Stimulated activated CD8-positive, alpha-beta memory T cell treated with anti-CD3 and anti-CD28 coated beads, Interleukin-4, amount 100 ng/mL, for 48 hours (primary cell): ENCODE measurements at regions not wholly inside any gene's neighbourhood (a gene's known extent, or its start where the extent isn't known, plus 50 kb on each side); places are given as distances from the start of the nearest gene placed in this dataset.
A peak's percentile ranks its signal among the peaks of the same experiment; 100 is the strongest.

Experiments used
- DNase-seq: peaks from one replicate; pipeline ENCODE4 v3.0.0-alpha.2; 2020

GRCh38 chr12:89864411-89864810 lies 155.8 kb upstream of the ATP2B1 start:
- no peak for DNase-seq

DNA sequence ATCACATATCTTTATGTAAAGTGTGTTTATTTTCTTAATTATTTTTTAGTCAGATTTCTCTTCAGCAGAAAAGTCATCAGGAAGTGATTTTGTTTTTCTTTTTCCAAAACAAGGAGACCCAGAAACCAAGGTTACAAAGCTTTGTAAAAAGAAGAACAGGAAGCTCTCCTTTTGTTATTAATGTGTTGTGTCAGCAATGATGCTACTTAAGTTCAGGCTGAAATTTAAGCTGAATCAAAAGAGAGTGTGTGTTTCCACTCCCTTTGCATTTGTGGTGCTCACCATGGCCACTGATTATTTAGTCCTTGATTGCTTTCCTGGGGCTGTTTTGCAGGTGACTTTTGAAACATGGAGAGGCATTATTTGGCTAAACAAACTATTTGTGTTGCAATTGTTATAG lies 155.3 kb upstream of the ATP2B1 start:
- DNase-seq = no peak

GRCh38 chr12:89863493-89863938 lies 154.9 kb upstream of the ATP2B1 start:
- peak; percentile 61 for DNase-seq

GRCh38 chr12:89862511-89863445 lies 154.1 kb upstream of the ATP2B1 start:
- peak; percentile 41 for DNase-seq

DNA sequence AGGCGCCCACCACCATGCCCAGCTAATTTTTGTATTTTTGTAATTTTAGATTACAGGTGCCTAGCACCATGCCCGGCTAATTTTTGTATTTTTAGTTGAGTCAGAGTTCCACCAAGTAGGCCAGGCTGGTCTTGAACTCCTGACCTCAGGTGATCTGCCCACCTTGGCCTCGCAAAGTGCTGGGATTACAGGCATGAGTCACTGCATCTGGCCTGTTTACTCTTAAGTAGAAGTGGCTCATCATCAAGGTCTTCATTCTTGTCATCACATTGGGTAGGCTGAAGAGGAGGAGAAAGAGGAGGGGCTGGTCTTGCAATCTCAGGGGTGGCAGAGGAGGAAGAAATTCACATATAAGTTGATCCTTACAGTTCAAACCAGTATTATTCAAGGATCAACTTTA lies 152.4 kb upstream of the ATP2B1 start:
- peak; percentile 43 for DNase-seq

GRCh38 chr12:89859508-89860220 lies 151.0 kb upstream of the ATP2B1 start:
- DNase-seq = no peak

- DNase-seq = no peak
Measured at GRCh38 chr12:89858718-89859117, 150.1 kb upstream of the ATP2B1 start.

GRCh38 chr12:89857652-89858274 lies 149.1 kb upstream of the ATP2B1 start:
- DNase-seq = no peak

- no peak for DNase-seq
Measured at GRCh38 chr12:89856431-89856830, 147.8 kb upstream of the ATP2B1 start.

GRCh38 chr12:89848732-89849131 lies 140.1 kb upstream of the ATP2B1 start:
- DNase-seq = no peak

- DNase-seq = no peak
Measured at GRCh38 chr12:89846473-89847055, 137.9 kb upstream of the ATP2B1 start.

DNA sequence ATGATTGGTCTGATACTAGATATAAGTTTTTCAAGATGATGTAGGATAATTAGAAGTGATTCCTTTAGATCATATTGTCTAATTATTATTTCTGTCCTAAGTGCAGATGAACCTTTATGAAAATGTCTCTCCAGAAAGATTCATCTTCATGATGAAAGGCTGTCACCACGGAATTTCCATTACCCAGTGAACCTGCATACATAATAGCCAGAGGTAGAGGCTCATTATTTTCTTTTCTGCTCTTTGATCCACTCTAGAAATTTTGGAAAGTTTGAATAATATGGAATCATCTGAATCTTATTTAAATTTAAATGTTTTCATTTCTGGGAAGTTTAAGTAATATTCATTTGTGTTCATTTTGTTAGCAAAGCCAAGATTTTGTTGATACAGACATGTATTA lies 137.1 kb upstream of the ATP2B1 start:
- no peak for DNase-seq

DNA sequence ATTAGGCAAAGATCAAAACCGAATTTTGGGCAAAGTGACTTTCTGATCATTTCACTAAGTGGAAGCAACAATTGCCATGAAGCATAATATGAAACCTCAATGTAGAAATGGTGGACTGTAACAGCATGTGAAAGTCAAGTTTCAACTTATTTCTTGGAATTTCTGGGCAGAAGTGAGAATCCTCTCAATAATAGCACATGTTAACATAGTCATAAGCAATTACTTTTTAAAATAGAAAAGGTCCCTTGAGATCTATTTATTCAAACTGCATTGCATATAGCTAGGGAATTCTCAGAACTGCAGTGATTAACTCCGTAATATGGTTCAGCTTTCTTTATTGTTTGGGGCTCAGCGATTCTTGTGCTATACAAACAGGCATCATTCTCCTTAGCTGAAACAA lies 136.7 kb upstream of the ATP2B1 start:
- no peak for DNase-seq

- no peak for DNase-seq
Measured at GRCh38 chr12:89844539-89844938, 135.9 kb upstream of the ATP2B1 start.

DNA sequence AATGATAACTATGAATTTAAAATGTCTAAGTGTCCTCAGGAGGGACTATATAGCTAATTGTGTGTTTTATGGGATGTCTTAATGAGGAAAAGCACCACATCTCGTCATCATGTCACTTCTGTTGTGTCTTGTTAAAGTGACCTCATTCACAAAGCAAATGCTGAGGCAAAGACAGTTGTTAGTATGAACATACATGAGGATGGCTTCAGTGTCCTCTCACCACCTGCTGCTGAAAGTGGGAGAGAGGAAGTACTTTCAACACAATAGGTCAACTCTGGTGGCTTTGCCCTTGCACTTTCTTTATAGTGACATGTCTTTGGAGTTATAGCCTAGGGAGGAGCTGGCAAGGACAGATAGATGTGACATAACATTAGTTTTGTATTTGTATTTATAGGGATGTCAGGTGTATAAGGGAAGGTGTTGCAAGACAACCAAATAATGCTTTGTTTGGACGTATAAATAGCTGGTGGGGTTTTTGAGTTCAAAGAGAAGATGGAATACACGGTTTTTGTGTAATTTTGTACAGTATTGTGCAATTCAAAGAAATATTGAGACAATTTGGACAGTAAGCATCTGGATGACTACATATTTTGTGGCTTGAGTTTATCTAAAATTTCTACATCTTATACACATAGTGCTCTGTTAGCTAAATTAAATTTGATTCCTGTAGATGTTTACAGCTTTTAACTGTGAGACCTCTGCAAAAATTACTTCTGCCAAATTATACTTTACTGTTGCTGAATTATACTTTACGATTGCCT lies 131.7 kb upstream of the ATP2B1 start:
- DNase-seq = no peak

DNA sequence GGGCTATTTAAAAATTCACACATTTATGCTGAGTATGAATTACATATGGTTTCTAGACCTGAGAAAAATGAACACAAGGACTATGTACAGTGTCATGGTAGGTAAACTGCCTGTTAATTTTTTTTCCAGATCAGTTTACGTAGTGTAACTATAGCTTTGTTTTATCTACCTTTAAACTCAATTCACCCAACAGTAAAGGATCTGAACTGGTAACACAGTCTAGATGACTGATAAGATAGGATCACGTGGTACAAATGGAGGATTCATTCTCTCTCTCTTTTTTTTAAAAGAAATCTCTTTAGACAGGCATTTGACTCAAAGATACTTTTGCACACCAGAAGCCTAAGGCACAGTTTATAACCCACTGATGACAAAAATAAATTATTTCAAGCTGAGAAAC lies 130.8 kb upstream of the ATP2B1 start:
- DNase-seq = no peak

- no peak for DNase-seq
Measured at GRCh38 chr12:89838833-89839232, 130.2 kb upstream of the ATP2B1 start.

DNA sequence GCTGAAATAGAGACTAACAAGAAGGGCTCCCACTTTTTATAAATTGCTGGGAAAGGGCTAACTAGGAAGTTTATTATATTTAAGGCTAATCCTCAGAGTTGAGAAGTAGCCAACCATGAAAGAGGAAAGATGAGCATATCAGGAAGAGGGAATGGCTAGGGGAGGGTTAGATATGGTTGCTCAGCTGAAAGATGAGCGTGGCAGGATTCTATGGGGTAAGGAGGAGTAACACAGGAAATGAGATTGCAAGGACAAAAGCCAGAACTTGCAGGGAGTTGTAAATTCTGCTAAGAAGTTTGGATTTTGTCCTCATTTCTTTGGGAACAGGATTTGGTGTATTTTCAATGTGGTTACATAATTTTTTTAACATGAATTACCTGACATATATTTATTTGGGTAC lies 127.4 kb upstream of the ATP2B1 start:
- DNase-seq = no peak

DNA sequence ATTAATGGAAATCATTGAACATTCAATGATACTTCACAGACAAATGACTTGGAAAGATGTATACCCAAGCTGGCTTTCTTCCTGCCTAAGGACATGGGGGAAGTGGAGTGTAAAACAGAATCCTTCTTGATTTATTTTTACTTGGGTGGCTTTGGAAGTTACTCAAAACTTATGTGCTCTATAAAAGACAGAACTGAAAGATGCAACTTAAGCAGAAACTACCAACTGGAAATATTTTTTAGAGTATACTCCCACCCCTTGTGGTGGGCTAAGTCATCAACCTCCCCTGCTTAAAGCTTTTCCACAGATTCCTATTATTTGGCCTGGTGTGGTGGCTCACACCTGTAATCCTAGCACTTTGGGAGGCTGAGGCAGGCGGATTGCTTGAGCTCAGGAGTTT lies 126.0 kb upstream of the ATP2B1 start:
- DNase-seq = no peak

- DNase-seq = no peak
Measured at GRCh38 chr12:89833337-89834252, 125.0 kb upstream of the ATP2B1 start.

DNA sequence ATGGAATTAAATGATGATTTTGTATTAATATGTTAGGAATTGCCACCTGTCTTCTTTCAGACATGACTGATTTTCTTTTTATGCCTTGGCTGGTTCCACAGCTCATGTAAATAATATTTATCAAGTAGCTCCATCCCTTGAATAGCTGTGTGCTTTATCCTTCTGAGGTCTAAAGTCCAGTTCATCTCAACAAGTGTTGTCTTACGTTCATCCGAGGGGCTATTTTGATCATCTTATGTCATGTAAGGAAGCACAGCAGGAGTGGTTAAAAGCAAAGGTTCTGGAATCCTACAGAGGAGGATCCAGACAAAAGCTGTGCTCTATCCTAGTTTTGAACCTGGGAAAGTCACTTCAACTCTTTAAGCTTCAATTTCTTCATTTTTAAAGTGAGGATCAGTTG lies 123.7 kb upstream of the ATP2B1 start:
- no peak for DNase-seq
